ENCODE measurements at regions not wholly inside any gene's neighbourhood (a gene's known extent, or its start where the extent isn't known, plus 50 kb on each side); places are given as distances from the start of the nearest gene placed in this dataset.

GRCh38 chr22:40118979-40119378, 58.7 kb upstream of the TNRC6B start:
- no peak for TF ChIP-seq ZFP30 (CRISPR knock-in tag; IDR thresholded peaks at IDR 0.05)
- TF ChIP-seq POU6F1 (CRISPR knock-in tag; IDR thresholded peaks at IDR 0.05; ENCODE audit: borderline replicate concordance, low read depth): no peak
- TF ChIP-seq TCF4 (CRISPR knock-in tag; IDR thresholded peaks at IDR 0.05; ENCODE audit: borderline replicate concordance): no peak
- no peak for TF ChIP-seq RARB (CRISPR knock-in tag; IDR thresholded peaks at IDR 0.05)
- TF ChIP-seq ZFP3 (CRISPR knock-in tag; IDR thresholded peaks at IDR 0.05): no peak
- no peak for TF ChIP-seq BACH2 (CRISPR knock-in tag; IDR thresholded peaks at IDR 0.05; ENCODE audit: borderline replicate concordance)

Data from SK-N-SH treated with all-trans-retinoic acid at 6 μM for 48 hours (cell line).